Astrocyte (in vitro differentiated cells and primary cell): ENCODE measurements at regions not wholly inside any gene's neighbourhood (a gene's known extent, or its start where the extent isn't known, plus 50 kb on each side); places are given as distances from the start of the nearest gene placed in this dataset.
"Not testable (repeated sequence)": the region's sequence is repeated elsewhere in the genome, so short reads cannot be mapped to it uniquely, and the experiment has no call there.

Experiments used
- DNase-seq: peaks from one replicate; pipeline ENCODE4 v3.0.0-alpha.2; 2010; ENCODE audit warnings: low read depth
- FAIRE-seq: peaks from 2 replicates; lab custom pipeline; 2011; peaks lifted over from hg19 to GRCh38; lab: Jason Lieb, UNC
- H2AFZ ChIP-seq: 2 replicates; pipeline ENCODE4 v1.6.0; 2012; ENCODE audit warnings: low read depth, low read length, inconsistent platforms
- H3K27ac ChIP-seq: 2 replicates; pipeline ENCODE4 v1.5.1; 2011; ENCODE audit warnings: low read depth, low read length, inconsistent platforms
- H3K27me3 ChIP-seq: 2 replicates; pipeline ENCODE4 v1.6.0; 2011; ENCODE audit warnings: low read length, inconsistent platforms; ENCODE audit not compliant: insufficient read depth
- H3K36me3 ChIP-seq: 2 replicates; pipeline ENCODE4 v1.5.1; 2011; ENCODE audit warnings: low read length, inconsistent platforms; ENCODE audit not compliant: insufficient read depth
- H3K4me1 ChIP-seq: 2 replicates; pipeline ENCODE4 v1.5.1; 2011; ENCODE audit warnings: low read length, inconsistent platforms; ENCODE audit not compliant: insufficient read depth
- H3K4me2 ChIP-seq: 2 replicates; pipeline ENCODE4 v1.6.0; 2012; ENCODE audit warnings: low read length, inconsistent platforms
- H3K4me3 ChIP-seq: 2 replicates; pipeline ENCODE4 v1.5.1; 2011; ENCODE audit warnings: low read depth, mild to moderate bottlenecking, low read length, inconsistent platforms; ENCODE audit not compliant: insufficient read depth
- H3K79me2 ChIP-seq: 2 replicates; pipeline ENCODE4 v1.6.0; 2012; ENCODE audit warnings: mild to moderate bottlenecking, low read length, inconsistent platforms; ENCODE audit not compliant: insufficient read depth
- H3K9ac ChIP-seq: 2 replicates; pipeline ENCODE4 v1.6.0; 2012; ENCODE audit warnings: mild to moderate bottlenecking, low read length, inconsistent platforms
- H3K9me3 ChIP-seq: 2 replicates; pipeline ENCODE4 v1.5.1; 2012; ENCODE audit warnings: low read depth, mild to moderate bottlenecking, low read length, inconsistent platforms; ENCODE audit not compliant: insufficient read depth
- H4K20me1 ChIP-seq: 2 replicates; pipeline ENCODE4 v1.6.0; 2012; ENCODE audit warnings: low read length, inconsistent platforms; ENCODE audit not compliant: insufficient read depth
- H3K27ac Mint-ChIP-seq: one replicate; pipeline ENCODE4 v1.8.0; 2021; ENCODE audit warnings: mild to moderate bottlenecking, mixed read lengths; ENCODE audit not compliant: unreplicated experiment
- H3K27me3 Mint-ChIP-seq: one replicate; pipeline ENCODE4 v1.8.0; 2021; ENCODE audit warnings: low read depth, mixed read lengths; ENCODE audit not compliant: unreplicated experiment
- H3K36me3 Mint-ChIP-seq: one replicate; pipeline ENCODE4 v1.8.0; 2021; ENCODE audit warnings: low read depth, mixed read lengths; ENCODE audit not compliant: unreplicated experiment
- H3K4me1 Mint-ChIP-seq: one replicate; pipeline ENCODE4 v1.8.0; 2021; ENCODE audit warnings: low read depth, mixed read lengths; ENCODE audit not compliant: unreplicated experiment
- H3K4me3 Mint-ChIP-seq: one replicate; pipeline ENCODE4 v1.8.0; 2021; ENCODE audit warnings: mild to moderate bottlenecking, moderate library complexity, mixed read lengths; ENCODE audit not compliant: unreplicated experiment
- H3K9me3 Mint-ChIP-seq: one replicate; pipeline ENCODE4 v1.8.0; 2021; ENCODE audit warnings: mild to moderate bottlenecking, mixed read lengths; ENCODE audit not compliant: unreplicated experiment
- CTCF ChIP-seq: IDR thresholded peaks from 2 replicates; pipeline ENCODE4 v1.5.1; 2011; ENCODE audit warnings: low read depth, mild to moderate bottlenecking, inconsistent platforms, low read length, moderate library complexity; ENCODE audit not compliant: insufficient read depth
- EZH2 ChIP-seq: IDR thresholded peaks from 2 replicates; pipeline ENCODE4 v1.6.1; 2012; ENCODE audit warnings: mild to moderate bottlenecking, low read length, inconsistent platforms; ENCODE audit not compliant: insufficient read depth

- Mint-ChIP-seq H3K9me3 (no peaks in the 10 kb centered on the region), H3K27ac (no peak overlapping the region), H3K36me3 (no peaks in the 10 kb centered on the region), H3K4me1 (no peaks in the 10 kb centered on the region), H3K4me3 (no peak overlapping the region), H3K27me3 (no peaks in the 10 kb centered on the region)
- Histone ChIP-seq H3K79me2 (no peaks in the 10 kb centered on the region), H2AFZ (no peak overlapping the region), H4K20me1 (no peaks in the 10 kb centered on the region), H3K9me3 (no peaks in the 10 kb centered on the region), H3K4me1 (no peaks in the 10 kb centered on the region), H3K9ac (no peak overlapping the region), H3K27me3 (no peaks in the 10 kb centered on the region), H3K27ac (no peak overlapping the region), H3K36me3 (no peaks in the 10 kb centered on the region), H3K4me2 (no peak overlapping the region), H3K4me3 (no peak overlapping the region)
- no peak for TF ChIP-seq CTCF
- TF ChIP-seq EZH2, result no peak
- DNase-seq (no peak), FAIRE-seq (no peak)
Observed at GRCh38 chr20:40006168-40006860, 682.7 kb downstream of the MAFB start.

DNA sequence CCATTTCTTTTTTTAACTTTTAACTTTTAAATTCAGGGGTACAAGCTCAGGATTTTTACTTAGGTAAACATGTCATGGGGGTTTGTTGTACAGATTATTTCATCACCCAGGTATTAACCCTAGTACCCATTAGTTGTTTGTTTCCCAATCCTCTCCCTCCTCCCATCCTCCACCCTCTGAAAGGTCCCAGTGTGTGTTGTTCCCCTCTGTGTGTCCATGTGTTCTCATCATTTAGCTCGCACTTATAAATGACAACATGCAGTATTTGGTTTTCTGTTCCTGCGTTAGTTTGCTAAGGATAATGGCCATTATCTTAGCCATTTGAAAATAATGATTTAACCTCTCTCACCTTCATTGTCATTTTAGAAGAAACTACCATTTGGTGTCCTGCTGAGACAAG lies 684.9 kb downstream of the MAFB start:
- H3K4me3 Mint-ChIP-seq, H3K36me3 ChIP-seq, H2AFZ ChIP-seq, H3K9ac ChIP-seq, H3K4me1 Mint-ChIP-seq, H3K27me3 Mint-ChIP-seq, DNase-seq, H4K20me1 ChIP-seq, H3K4me1 ChIP-seq, H3K36me3 Mint-ChIP-seq, H3K27ac Mint-ChIP-seq, H3K9me3 Mint-ChIP-seq, H3K27ac ChIP-seq, H3K9me3 ChIP-seq, H3K4me3 ChIP-seq, H3K4me2 ChIP-seq, H3K27me3 ChIP-seq, FAIRE-seq, H3K79me2 ChIP-seq: not testable (repeated sequence)

DNA sequence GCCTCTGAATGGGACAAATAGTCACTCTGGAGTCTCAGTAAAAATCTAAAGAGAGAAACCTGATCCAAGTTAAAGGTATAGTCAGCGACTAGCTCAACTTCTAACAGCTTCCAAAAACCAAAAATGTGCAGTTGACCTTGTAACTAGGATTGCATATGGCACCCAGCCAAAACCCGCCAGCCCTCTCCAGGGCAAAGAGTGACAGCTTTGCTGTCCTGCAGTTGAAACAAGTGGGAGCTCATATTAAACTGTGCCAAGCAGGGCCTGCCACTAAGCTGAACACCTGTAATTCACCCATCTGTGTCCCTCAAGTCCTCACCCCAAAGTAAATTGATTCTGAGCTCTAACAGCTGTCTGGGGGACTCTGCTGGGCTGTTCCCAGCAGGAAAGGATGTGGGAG lies 695.3 kb downstream of the MAFB start:
- Histone ChIP-seq H3K36me3 (no peaks in the 10 kb centered on the region), H3K27me3 (no peaks in the 10 kb centered on the region), H3K9ac (no peak overlapping the region), H2AFZ (no peak overlapping the region), H3K4me2 (no peak overlapping the region), H3K27ac (no peak overlapping the region), H3K9me3 (no peaks in the 10 kb centered on the region), H3K4me1 (no peaks in the 10 kb centered on the region), H4K20me1 (no peaks in the 10 kb centered on the region), H3K79me2 (no peaks in the 10 kb centered on the region), H3K4me3 (no peak overlapping the region)
- TF ChIP-seq CTCF (no peak), EZH2 (no peak)
- no peak for FAIRE-seq
- no peaks in the 10 kb centered on the region for H3K36me3 Mint-ChIP-seq
- no peaks in the 10 kb centered on the region for H3K27me3 Mint-ChIP-seq
- H3K4me3 Mint-ChIP-seq, result no peak overlapping the region
- no peaks in the 10 kb centered on the region for H3K9me3 Mint-ChIP-seq
- DNase-seq, result no peak
- no peak overlapping the region for H3K27ac Mint-ChIP-seq
- H3K4me1 Mint-ChIP-seq, result no peaks in the 10 kb centered on the region
